Lower leg skin (tissue), 3 donors: ENCODE measurements at regions not wholly inside any gene's neighbourhood (a gene's known extent, or its start where the extent isn't known, plus 50 kb on each side); places are given as distances from the start of the nearest gene placed in this dataset.

Experiments
- POLR2A ChIP-seq, 2 donors: fragments of 450-650 bp; IDR thresholded peaks; one replicate each; pipeline ENCODE4 v1.6.1; 2016 to 2017; ENCODE audit warnings: antibody characterized with exemption in 2 of 2, mild to moderate bottlenecking in 1 of 2, moderate library complexity in 1 of 2
- TF ChIP-seq, protein P1 (sequence below), 3 donors: fragments of 450-650 bp; IDR thresholded peaks; one replicate each; pipeline ENCODE4 v1.5.1; 2016; ENCODE audit warnings: antibody characterized with exemption in 3 of 3, mild to moderate bottlenecking in 3 of 3, moderate library complexity in 2 of 3

- TF ChIP-seq, protein P1, sequence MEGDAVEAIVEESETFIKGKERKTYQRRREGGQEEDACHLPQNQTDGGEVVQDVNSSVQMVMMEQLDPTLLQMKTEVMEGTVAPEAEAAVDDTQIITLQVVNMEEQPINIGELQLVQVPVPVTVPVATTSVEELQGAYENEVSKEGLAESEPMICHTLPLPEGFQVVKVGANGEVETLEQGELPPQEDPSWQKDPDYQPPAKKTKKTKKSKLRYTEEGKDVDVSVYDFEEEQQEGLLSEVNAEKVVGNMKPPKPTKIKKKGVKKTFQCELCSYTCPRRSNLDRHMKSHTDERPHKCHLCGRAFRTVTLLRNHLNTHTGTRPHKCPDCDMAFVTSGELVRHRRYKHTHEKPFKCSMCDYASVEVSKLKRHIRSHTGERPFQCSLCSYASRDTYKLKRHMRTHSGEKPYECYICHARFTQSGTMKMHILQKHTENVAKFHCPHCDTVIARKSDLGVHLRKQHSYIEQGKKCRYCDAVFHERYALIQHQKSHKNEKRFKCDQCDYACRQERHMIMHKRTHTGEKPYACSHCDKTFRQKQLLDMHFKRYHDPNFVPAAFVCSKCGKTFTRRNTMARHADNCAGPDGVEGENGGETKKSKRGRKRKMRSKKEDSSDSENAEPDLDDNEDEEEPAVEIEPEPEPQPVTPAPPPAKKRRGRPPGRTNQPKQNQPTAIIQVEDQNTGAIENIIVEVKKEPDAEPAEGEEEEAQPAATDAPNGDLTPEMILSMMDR (IDR thresholded peaks at IDR 0.05) = no peak
- TF ChIP-seq POLR2A (IDR thresholded peaks at IDR 0.05) = no peak
These were observed 195.9 kb upstream of the TCF4 start for GRCh38 chr18:55783921-55784320.
